Stimulated activated CD4-positive, alpha-beta T cell treated with anti-CD3 and anti-CD28 coated beads, Interleukin-12 subunit alpha, Interleukin-12 subunit beta, amount 100 ng/mL, for 48 hours (primary cell): ENCODE measurements at regions not wholly inside any gene's neighbourhood (a gene's known extent, or its start where the extent isn't known, plus 50 kb on each side); places are given as distances from the start of the nearest gene placed in this dataset.
"Not testable (repeated sequence)": the region's sequence is repeated elsewhere in the genome, so short reads cannot be mapped to it uniquely, and the experiment has no call there.

Experiments
- DNase-seq, 3 donors: peaks; one replicate each; pipeline ENCODE4 v3.0.0-alpha.2; 2020; ENCODE audit warnings: low read depth in 2 of 3, low spot score in 1 of 3

- no peak for DNase-seq
Observed at GRCh38 chr6:6412221-6412620, 91.8 kb upstream of the F13A1 start.

GRCh38 chr6:6412700-6413099 is 92.2 kb upstream of the F13A1 start:
- no peak for DNase-seq

GRCh38 chr6:6414931-6415330 is 94.5 kb upstream of the F13A1 start:
- no peak for DNase-seq

- DNase-seq = no peak
Observed at GRCh38 chr6:6417475-6417874, 97.0 kb upstream of the F13A1 start.

GRCh38 chr6:6418421-6418820 is 98.0 kb upstream of the F13A1 start:
- no peak for DNase-seq

DNA sequence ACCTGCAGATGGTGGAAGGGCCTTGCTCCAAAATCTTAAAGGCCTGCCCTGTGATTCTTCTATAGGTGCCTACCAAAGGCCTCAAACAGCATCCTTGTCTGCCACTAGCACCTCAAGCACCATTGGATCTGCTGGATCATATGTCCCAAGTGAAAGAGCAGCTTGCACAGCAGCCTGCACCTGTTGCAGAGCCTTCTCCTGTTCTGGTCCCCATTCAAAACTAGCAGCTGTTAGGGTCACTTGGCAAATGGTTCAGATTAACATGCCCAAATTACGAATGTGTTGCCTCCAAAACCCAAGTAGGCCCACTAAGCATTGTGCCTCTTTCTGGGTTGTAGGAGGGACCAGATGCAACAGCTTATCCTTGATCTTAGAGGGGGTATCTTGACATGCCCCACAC is 99.6 kb upstream of the F13A1 start:
- no peak for DNase-seq

DNA sequence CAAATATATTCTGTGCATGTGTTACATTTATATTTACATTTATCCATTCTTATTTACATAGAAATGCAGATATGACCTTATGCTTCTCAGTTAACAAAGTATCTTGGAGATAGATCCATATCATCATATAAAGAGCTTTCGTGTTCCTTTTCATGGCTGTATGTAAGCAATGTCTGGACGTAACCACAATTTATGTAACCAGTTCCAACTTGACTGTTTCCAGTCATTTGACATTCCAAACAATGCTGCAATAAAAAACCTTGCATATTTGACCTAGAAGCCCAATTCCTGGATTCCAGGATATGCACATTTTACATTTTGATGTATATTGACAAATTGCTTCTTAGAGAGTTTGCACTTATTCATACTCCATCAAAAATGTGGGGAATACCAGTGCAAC is 113.7 kb upstream of the F13A1 start:
- no peak for DNase-seq

DNA sequence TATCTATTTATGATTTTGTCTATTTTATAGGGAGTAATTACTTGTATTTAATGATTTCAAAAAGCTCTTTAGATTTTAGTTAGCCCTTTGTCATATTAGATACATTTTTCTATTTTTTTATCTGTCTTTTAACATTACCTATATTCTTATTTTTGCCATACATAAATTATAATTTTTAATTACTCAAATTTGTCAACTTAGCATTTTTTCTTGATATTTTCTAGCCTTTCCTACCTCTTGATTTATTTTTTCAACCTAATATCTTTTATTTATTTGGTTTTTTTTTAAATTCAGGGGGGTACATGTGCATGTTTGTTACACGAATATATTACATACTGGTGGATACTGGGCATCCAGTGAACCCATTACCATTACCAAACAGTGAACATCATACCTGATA is 114.3 kb upstream of the F13A1 start:
- DNase-seq = no peak

- no peak for DNase-seq
Observed at GRCh38 chr6:6436366-6436765, 115.9 kb upstream of the F13A1 start.

GRCh38 chr6:6436946-6437345 is 116.5 kb upstream of the F13A1 start:
- no peak for DNase-seq

DNA sequence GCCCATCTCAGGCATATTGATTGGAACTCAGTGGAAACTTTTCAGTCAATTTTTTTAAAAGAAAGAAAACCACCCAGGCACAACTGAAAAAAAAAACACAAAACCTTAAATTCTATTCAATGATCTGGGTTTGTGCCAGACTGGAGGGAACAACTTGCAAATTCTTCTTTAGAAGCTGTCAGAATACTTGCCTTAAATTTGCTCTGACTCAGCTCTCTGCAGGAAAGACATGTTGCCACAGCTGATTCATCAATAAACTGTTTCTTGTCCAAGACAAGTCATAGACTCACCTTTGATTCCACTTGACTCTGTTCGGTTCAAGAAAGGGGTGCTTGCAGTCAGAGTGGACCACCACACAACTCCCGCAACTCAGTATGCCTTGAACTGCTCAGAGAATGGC is 117.8 kb upstream of the F13A1 start:
- no peak for DNase-seq

DNA sequence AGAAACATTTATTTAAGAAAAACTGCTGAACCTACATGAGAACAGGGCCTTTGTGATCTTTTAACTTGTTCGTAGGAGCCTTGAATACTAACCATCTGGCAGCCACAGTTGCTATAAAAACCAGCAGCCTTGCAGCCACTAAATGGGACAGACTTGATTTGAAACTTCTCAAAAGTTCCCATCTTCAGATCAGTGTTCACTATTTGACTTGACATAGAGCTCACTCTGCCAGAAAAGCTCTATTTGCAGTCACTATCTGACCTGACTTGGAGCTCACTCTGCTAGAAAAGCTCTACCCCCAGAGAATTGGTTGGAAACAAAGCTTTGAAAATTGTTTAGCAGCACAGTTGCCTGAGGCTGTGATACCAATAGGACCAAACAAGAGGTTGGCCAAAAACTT is 119.3 kb upstream of the F13A1 start:
- no peak for DNase-seq

DNA sequence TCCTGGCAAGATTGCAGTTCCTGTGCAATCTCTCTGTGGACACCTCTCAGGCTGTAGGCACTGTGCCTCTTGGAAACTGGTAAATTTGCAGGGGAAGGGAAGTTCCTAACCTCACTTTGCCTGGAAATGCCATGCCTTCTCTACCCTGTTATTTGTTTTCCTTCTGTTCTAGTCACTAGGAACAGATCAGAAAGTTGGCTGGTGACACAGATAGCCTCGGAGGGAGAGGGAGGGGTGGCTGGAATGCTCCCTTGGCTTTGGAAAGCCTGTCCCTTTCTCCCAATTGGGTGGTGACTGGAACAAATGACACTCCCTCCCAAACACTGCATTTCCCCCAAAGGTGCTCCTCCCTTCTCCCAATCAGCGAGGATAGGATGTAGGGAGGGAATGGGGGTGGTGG is 131.5 kb upstream of the F13A1 start:
- no peak for DNase-seq

DNA sequence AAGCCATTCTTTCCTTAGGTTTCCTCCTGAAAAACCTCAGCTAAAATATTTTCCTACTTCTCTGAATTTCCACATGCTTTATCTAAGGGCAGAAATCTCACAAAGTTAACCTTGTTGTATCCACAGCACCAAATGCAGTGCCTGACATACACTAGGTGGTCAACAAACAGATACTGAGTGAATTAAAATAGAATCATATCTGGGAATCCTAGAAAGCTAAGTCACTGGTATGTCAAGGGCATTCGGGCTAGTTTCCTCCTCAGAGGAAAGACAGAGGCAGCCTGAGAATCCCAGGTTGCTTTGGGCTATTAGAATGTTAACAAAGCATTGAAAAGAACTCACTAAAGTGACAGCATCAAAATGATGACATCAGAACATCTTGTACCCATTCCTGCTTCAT is 132.7 kb upstream of the F13A1 start:
- DNase-seq = no peak

DNA sequence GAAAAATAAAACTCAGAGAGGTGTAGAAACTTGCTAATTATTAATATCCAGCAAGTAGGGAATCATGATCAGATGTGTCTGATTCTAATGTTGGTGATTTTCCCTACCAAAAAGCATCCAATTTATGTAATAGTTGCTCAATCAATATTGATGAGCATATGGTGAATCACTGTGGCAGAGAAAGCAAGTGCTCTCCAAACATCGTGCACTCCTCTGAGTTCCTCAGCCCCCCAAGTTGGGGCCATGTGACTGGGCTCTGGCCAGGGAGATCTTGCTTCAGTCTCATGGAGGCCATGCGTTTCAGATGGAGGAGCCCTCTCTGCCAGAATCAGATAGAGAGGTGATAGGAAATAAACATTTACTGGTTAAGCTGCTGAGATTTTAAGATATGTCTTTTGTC is 133.2 kb upstream of the LY86 start:
- DNase-seq = no peak

- no peak for DNase-seq
Observed at GRCh38 chr6:6458172-6458571, 130.3 kb upstream of the LY86 start.

DNA sequence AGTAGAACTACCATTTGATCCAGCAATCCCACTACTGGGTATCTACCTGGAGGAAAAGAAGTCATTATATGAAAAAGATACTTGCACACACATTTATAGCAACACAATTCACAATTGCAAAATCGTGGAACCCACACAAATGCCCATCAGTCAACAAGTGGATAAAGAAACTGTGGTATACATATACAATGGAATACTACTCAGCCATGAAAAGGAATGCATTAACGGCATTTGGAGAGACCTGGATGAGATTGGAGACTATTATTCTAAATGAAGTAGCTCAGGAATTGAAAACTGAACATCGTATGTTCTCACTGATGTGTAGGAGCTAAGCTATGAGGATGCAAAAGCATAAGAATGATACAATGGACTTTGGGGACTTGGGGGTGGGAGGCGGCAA is 128.6 kb upstream of the LY86 start:
- DNase-seq = not testable (repeated sequence)

DNA sequence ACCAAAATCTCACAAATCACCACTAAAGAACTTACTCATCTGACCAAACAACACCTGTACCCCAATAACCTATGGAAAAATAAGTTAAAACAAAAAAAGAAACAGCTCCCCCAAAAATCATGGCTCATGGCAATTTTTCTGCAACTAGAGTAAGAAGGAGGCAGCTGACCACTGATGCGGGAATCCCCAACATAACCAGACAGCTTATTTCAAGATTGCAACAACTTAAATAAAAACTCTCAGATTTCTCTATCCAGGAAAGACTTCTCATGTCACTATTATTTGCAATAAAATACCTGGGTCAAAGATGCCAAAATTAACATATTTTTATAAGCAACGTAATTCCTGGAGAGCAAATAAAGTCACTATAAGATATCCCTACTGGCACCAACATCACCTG is 128.1 kb upstream of the LY86 start:
- no peak for DNase-seq

DNA sequence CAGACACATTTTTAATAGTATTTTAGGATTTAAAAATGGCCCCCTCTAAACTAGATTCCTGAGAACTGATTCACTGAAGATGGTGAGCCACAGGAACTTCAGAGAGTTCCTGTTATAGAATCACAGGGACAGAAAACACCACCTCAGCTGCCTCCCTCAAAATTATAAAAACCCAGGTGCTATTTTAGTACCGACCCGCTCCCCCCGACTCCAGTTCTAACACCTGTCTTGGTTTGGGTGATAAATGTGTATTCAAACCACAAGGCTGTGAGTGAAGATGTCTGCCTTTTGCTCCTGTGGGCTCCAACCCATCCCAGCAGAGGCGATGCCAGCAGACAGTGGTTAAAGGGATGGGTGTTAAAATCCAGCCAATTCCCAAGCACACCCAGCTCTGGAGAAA is 127.4 kb upstream of the LY86 start:
- no peak for DNase-seq

DNA sequence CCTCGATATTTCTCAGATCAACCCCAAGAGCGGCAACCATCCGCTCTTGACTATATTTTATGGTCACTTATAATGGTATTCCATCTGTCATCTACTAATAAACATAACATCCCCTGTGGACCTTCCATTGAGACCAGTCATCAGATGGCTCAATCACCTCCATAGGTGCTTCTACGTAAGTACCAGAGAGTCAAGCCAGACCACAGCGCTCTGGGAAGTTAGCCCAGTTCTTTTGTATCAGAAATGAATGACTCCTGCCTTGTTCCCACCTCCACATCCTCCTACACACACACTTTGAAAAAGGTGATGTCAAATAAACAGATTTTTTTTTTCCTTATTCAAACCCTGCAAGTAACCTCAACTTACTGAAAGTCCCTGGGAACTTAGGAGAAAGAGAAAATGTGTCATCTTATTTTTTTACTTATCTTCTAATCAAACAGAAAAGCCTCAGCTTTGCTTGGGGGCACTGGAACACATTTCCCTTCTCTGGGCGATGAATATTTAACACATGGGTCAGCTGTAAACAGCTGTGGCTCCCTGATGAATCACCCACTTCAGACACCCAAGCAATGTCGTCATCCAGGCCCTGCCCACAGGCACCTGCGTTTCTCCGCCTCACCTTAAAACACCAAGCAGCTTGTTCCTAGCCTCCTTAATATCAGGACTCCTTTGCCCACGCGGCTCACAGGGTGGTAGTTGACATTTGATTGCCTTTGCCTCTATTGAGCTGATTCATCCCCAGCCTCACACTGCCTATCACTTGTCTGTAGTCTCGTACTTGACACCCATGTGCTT is 121.4 kb upstream of the LY86 start:
- no peak for DNase-seq

GRCh38 chr6:6469074-6469473 is 119.4 kb upstream of the LY86 start:
- no peak for DNase-seq

- no peak for DNase-seq
Observed at GRCh38 chr6:6470123-6470522, 118.4 kb upstream of the LY86 start.

GRCh38 chr6:6471276-6471675 is 117.2 kb upstream of the LY86 start:
- no peak for DNase-seq
